ENCODE measurements at regions not wholly inside any gene's neighbourhood (a gene's known extent, or its start where the extent isn't known, plus 50 kb on each side); places are given as distances from the start of the nearest gene placed in this dataset.

DNA sequence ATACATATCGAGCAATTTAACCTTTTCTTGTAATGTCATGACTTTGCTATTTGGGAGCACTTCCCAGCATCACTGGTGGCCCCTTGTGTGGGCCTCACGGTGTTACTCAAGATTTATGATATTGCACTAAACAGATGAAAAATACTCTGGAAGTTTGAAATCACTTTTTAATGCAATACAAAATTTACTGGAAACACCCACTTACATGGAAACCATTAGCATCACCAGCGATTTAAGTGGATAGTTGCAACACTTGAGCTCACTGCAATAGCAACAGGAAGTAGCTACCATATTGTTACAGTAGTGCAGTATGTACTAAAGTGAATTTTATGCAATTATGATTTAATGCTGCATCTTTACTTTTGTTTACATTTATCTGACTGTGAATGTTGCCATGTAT is 184.4 kb downstream of the MDFIC start:
- no peaks in the 10 kb centered on the region for H3K36me3 ChIP-seq (ENCODE audit: insufficient read depth, low read length, poor library complexity, severe bottlenecking)
- no peaks in the 10 kb centered on the region for H3K27me3 ChIP-seq (replicated peaks; ENCODE audit: insufficient read depth, low read depth, low read length, poor library complexity)
- no peak overlapping the region for H3K4me3 ChIP-seq (ENCODE audit: low read depth, low read length, poor library complexity, severe bottlenecking)
- intact Hi-C loops (cut with micrococcal nuclease; ENCODE audit: unreplicated experiment), result no loop called here
- CTCF ChIA-PET, result no interaction called here
- no peak for DNase-seq (ENCODE audit: low spot score)
- TF ChIP-seq, protein P1, sequence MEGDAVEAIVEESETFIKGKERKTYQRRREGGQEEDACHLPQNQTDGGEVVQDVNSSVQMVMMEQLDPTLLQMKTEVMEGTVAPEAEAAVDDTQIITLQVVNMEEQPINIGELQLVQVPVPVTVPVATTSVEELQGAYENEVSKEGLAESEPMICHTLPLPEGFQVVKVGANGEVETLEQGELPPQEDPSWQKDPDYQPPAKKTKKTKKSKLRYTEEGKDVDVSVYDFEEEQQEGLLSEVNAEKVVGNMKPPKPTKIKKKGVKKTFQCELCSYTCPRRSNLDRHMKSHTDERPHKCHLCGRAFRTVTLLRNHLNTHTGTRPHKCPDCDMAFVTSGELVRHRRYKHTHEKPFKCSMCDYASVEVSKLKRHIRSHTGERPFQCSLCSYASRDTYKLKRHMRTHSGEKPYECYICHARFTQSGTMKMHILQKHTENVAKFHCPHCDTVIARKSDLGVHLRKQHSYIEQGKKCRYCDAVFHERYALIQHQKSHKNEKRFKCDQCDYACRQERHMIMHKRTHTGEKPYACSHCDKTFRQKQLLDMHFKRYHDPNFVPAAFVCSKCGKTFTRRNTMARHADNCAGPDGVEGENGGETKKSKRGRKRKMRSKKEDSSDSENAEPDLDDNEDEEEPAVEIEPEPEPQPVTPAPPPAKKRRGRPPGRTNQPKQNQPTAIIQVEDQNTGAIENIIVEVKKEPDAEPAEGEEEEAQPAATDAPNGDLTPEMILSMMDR (conservative IDR thresholded peaks at IDR 0.05; ENCODE audit: low read depth, low read length), result no peak
- TF ChIP-seq EZH2 (IDR thresholded peaks at IDR 0.05; ENCODE audit: borderline replicate concordance, low read depth, low read length, poor library complexity, severe bottlenecking), result no peak
- POLR2A ChIA-PET (ENCODE audit: low non-redundant PET), result no interaction called here
- no peaks in the 10 kb centered on the region for H3K9me3 ChIP-seq (ENCODE audit: low read depth, low read length, poor library complexity, severe bottlenecking)
- no peak overlapping the region for H3K27ac ChIP-seq (ENCODE audit: low read depth, low read length, poor library complexity, severe bottlenecking)
- H3K4me1 ChIP-seq (ENCODE audit: insufficient read depth, low read length, poor library complexity, severe bottlenecking), result no peaks in the 10 kb centered on the region
- BruUV-seq (replicated peaks), result no TSS peak

DNA sequence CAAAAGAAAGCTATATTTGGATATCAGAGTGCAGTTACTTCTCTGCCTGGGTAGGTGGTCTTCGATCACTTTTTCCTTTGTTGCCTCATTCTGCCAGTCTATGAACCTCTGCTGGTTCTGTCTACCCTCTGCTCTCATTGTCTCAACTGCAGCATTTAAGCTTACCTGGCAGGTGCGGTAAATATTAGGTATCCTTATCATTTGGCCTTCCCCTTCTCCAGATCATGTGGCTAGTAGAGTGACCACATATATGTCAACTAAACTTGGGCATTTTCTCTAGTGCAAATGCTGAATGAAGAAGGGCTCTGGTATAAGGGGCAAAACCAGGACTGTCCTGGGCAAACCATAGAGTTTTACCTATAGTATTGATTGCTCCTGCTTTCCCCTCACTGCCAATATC is 180.8 kb downstream of the MDFIC start:
- no peaks in the 10 kb centered on the region for H3K9me3 ChIP-seq (ENCODE audit: low read depth, low read length, poor library complexity, severe bottlenecking)
- BruUV-seq (replicated peaks), result no TSS peak
- H3K4me3 ChIP-seq (ENCODE audit: low read depth, low read length, poor library complexity, severe bottlenecking), result no peak overlapping the region
- no peaks in the 10 kb centered on the region for H3K27me3 ChIP-seq (replicated peaks; ENCODE audit: insufficient read depth, low read depth, low read length, poor library complexity)
- intact Hi-C loops (cut with micrococcal nuclease; ENCODE audit: unreplicated experiment), result no loop called here
- H3K27ac ChIP-seq (ENCODE audit: low read depth, low read length, poor library complexity, severe bottlenecking), result no peak overlapping the region
- peaks cover under 1% of the 10 kb centered on the region for H3K4me1 ChIP-seq (ENCODE audit: insufficient read depth, low read length, poor library complexity, severe bottlenecking)
- no peak for TF ChIP-seq EZH2 (IDR thresholded peaks at IDR 0.05; ENCODE audit: borderline replicate concordance, low read depth, low read length, poor library complexity, severe bottlenecking)
- TF ChIP-seq, protein P1 (conservative IDR thresholded peaks at IDR 0.05; ENCODE audit: low read depth, low read length), result no peak
- ChIA-PET POLR2A (ENCODE audit: low non-redundant PET) (no interaction called here), CTCF (no interaction called here)
- no peaks in the 10 kb centered on the region for H3K36me3 ChIP-seq (ENCODE audit: insufficient read depth, low read length, poor library complexity, severe bottlenecking)
- DNase-seq (ENCODE audit: low spot score), result no peak

DNA sequence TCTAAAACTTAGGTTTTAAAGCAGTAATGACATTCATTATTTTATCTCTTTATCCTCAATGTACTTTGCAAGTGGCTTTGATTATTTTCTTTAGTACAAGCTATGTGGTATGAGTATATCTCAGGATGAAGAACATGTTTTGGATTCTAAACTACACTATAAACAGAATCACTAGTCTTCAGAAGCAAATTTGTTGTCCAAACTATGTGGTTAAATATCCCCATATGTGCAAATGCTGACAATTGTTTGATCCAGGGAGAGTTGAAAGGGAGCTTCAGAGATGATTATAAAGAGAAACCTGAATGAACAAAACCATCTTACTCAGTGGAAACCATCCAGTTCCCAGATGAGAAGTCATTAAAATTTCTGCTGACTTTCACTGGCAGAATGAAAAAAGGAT is 179.3 kb downstream of the MDFIC start:
- TF ChIP-seq EZH2 (IDR thresholded peaks at IDR 0.05; ENCODE audit: borderline replicate concordance, low read depth, low read length, poor library complexity, severe bottlenecking), result no peak
- TF ChIP-seq, protein P1 (conservative IDR thresholded peaks at IDR 0.05; ENCODE audit: low read depth, low read length), result no peak
- Histone ChIP-seq H3K9me3 (ENCODE audit: low read depth, low read length, poor library complexity, severe bottlenecking) (no peaks in the 10 kb centered on the region), H3K27ac (ENCODE audit: low read depth, low read length, poor library complexity, severe bottlenecking) (no peak overlapping the region), H3K36me3 (ENCODE audit: insufficient read depth, low read length, poor library complexity, severe bottlenecking) (no peaks in the 10 kb centered on the region), H3K4me3 (ENCODE audit: low read depth, low read length, poor library complexity, severe bottlenecking) (no peak overlapping the region), H3K4me1 (ENCODE audit: insufficient read depth, low read length, poor library complexity, severe bottlenecking) (peaks cover 10% of the 10 kb centered on the region), H3K27me3 (replicated peaks; ENCODE audit: insufficient read depth, low read depth, low read length, poor library complexity) (no peaks in the 10 kb centered on the region)
- no peak for DNase-seq (ENCODE audit: low spot score)
- no TSS peak for BruUV-seq (replicated peaks)
- intact Hi-C loops (cut with micrococcal nuclease; ENCODE audit: unreplicated experiment), result no loop called here
- CTCF ChIA-PET, result no interaction called here
- POLR2A ChIA-PET (ENCODE audit: low non-redundant PET), result no interaction called here

All from A673 (cell line).